Right atrium auricular region (tissue), 2 donors: ENCODE measurements at regions not wholly inside any gene's neighbourhood (a gene's known extent, or its start where the extent isn't known, plus 50 kb on each side); places are given as distances from the start of the nearest gene placed in this dataset.

Source experiments
- DNase-seq: peaks from one replicate; pipeline ENCODE4 v3.0.0-alpha.2; 2019; ENCODE audit warnings: low spot score
- H3K27ac ChIP-seq, 2 donors: fragments of 200-600 bp; sonication (generic); 1 replicate in 1 of 2; 2 replicates in 1 of 2; pipeline ENCODE4 v1.5.1; 2016 to 2019
- H3K27me3 ChIP-seq, 2 donors: fragments of 200-600 bp; sonication (generic); one replicate each; pipeline versions ENCODE4 v1.5.1 to v1.6.0; 2017 to 2019
- H3K36me3 ChIP-seq: fragments of 200-600 bp; sonication (generic); one replicate; pipeline ENCODE4 v1.5.1; 2016
- H3K4me1 ChIP-seq, 2 donors: fragments of 200-600 bp; sonication (generic); one replicate each; pipeline versions ENCODE4 v1.5.1 to v1.6.0; 2017 to 2019
- H3K4me3 ChIP-seq, 2 donors: fragments of 200-600 bp; sonication (generic); 1 replicate in 1 of 2; 2 replicates in 1 of 2; pipeline ENCODE4 v1.5.1; 2017 to 2019; ENCODE audit warnings: mild to moderate bottlenecking in 1 of 2, moderate library complexity in 1 of 2
- H3K9me3 ChIP-seq, 2 donors: fragments of 200-600 bp; sonication (generic); one replicate each; pipeline ENCODE4 v1.5.1; 2019
- CTCF ChIP-seq, 2 donors: fragments of 200-600 bp; sonication (generic); IDR thresholded peaks; one replicate each; pipeline ENCODE4 v1.5.1; 2019; ENCODE audit warnings: antibody characterized with exemption in 2 of 2

- no peak for TF ChIP-seq CTCF (IDR thresholded peaks at IDR 0.05)
- DNase-seq: no peak
Observed at GRCh38 chr3:175885231-175885766, 1026.2 kb downstream of the NAALADL2 start.

DNA sequence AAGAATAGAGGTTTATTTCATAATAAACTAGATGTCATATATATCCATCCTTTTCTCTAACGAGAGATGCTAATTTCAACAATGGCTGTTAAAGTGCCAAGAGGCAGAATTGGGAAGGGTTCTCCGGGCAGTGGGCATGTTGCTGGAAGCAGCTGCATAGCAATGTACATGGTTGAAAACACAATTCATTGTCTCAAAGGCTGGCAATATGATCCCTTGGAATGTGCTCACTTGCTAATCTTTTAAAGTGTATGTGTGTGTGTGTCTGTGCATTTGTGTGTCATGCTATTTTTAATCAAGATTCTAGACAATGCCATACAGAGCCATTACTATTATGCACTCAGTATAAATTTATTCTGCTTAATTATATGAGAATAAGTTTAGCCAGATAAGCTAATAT, 1020.3 kb downstream of the NAALADL2 start:
- Histone ChIP-seq H3K4me1 (no peaks in the 10 kb centered on the region), H3K27me3 (no peaks in the 10 kb centered on the region), H3K4me3 (no peak overlapping the region), H3K27ac (no peak overlapping the region), H3K36me3 (no peaks in the 10 kb centered on the region), H3K9me3 (no peaks in the 10 kb centered on the region)
- DNase-seq: no peak
- no peak for TF ChIP-seq CTCF (IDR thresholded peaks at IDR 0.05)

More at GRCh38 chr3:175885231-175885766, 1026.2 kb downstream of the NAALADL2 start:
- H3K36me3 ChIP-seq: no peaks in the 10 kb centered on the region
- no peak overlapping the region for H3K27ac ChIP-seq
- H3K4me1 ChIP-seq: no peaks in the 10 kb centered on the region
- no peak overlapping the region for H3K4me3 ChIP-seq
- H3K9me3 ChIP-seq: no peaks in the 10 kb centered on the region
- no peaks in the 10 kb centered on the region for H3K27me3 ChIP-seq

DNA sequence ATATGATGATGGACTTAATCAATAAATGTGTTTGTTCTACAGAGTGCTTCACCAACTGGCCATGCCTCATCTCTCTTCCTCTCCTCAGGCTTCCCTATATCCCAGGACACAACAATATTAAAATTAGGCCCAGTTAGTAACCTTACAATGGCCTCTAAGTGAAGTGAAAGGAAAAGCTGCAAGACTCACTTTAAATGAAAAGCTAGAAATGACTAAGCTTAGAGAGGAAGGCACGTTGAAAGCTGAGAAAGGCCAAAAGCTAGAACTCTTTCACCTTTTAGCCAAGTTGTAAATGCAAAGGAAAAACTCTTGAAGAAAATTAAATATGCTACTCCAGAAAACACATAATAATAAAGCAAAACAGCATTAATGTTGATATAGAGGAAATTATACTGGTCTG, 1010.3 kb downstream of the NAALADL2 start:
- no peaks in the 10 kb centered on the region for H3K27me3 ChIP-seq
- no peak for TF ChIP-seq CTCF (IDR thresholded peaks at IDR 0.05)
- DNase-seq: no peak
- H3K9me3 ChIP-seq: no peaks in the 10 kb centered on the region
- H3K36me3 ChIP-seq: no peaks in the 10 kb centered on the region
- H3K4me3 ChIP-seq: no peak overlapping the region
- no peak overlapping the region for H3K27ac ChIP-seq
- no peaks in the 10 kb centered on the region for H3K4me1 ChIP-seq

GRCh38 chr3:175868626-175869025, 1009.5 kb downstream of the NAALADL2 start:
- no peak for DNase-seq
- H3K27me3 ChIP-seq: no peaks in the 10 kb centered on the region
- TF ChIP-seq CTCF (IDR thresholded peaks at IDR 0.05): no peak
- no peaks in the 10 kb centered on the region for H3K9me3 ChIP-seq
- H3K36me3 ChIP-seq: no peaks in the 10 kb centered on the region
- no peak overlapping the region for H3K4me3 ChIP-seq
- no peaks in the 10 kb centered on the region for H3K4me1 ChIP-seq
- no peak overlapping the region for H3K27ac ChIP-seq

DNA sequence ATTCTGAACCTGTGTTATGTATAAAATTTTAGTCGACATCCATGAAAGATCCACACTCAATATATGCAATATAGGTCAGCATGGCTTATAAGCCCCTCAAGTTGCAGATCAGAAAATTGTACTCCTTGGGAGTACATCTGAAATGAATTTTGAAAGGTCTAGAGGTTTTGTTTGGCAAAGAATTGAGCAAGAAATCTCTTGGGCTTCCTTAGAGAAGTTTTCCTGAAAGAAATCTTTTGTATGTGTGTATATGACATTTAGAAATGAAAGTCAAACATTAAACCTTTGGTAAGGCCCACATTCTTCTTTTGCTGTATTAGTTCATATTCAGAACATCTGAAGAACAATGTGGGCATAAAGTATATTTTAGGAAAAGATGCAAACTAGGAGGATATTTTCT, 1006.6 kb downstream of the NAALADL2 start:
- no peaks in the 10 kb centered on the region for H3K27me3 ChIP-seq
- no peak for DNase-seq
- no peak overlapping the region for H3K27ac ChIP-seq
- H3K36me3 ChIP-seq: no peaks in the 10 kb centered on the region
- no peaks in the 10 kb centered on the region for H3K9me3 ChIP-seq
- no peaks in the 10 kb centered on the region for H3K4me1 ChIP-seq
- no peak overlapping the region for H3K4me3 ChIP-seq
- TF ChIP-seq CTCF (IDR thresholded peaks at IDR 0.05): no peak

- no peak overlapping the region for H3K27ac ChIP-seq
- DNase-seq: no peak
- no peaks in the 10 kb centered on the region for H3K36me3 ChIP-seq
- H3K4me1 ChIP-seq: no peaks in the 10 kb centered on the region
- no peak overlapping the region for H3K4me3 ChIP-seq
- H3K27me3 ChIP-seq: no peaks in the 10 kb centered on the region
- no peak for TF ChIP-seq CTCF (IDR thresholded peaks at IDR 0.05)
- H3K9me3 ChIP-seq: no peaks in the 10 kb centered on the region
Observed at GRCh38 chr3:175861916-175862315, 1002.8 kb downstream of the NAALADL2 start.
